GM10248 (cell line): ENCODE measurements at regions not wholly inside any gene's neighbourhood (a gene's known extent, or its start where the extent isn't known, plus 50 kb on each side); places are given as distances from the start of the nearest gene placed in this dataset.

Experiments
- CTCF ChIA-PET: fragments of 300-600 bp; sonication (Branson Sonifier 250); formaldehyde crosslinking; extraction: SDS; loops from one replicate; lab custom pipeline; 2021; ENCODE audit warnings: antibody characterized with exemption; lab: Yijun Ruan, JAX
- POLR2A ChIA-PET: fragments of 350-650 bp; sonication (Branson Sonifier 250); formaldehyde crosslinking; extraction: SDS; loops from one replicate; lab custom pipeline; 2020; ENCODE audit warnings: antibody characterized with exemption; lab: Yijun Ruan, JAX
- DNase-seq: peaks from one replicate; pipeline ENCODE4 v3.0.0; 2012; ENCODE audit errors: extremely low spot score
- CTCF ChIP-seq: IDR thresholded peaks from 2 replicates; pipeline ENCODE4 v1.5.1; 2012; ENCODE audit warnings: mild to moderate bottlenecking, low read depth; ENCODE audit errors: extremely low read depth, missing control alignments, control extremely low read depth

- ChIA-PET CTCF (no interaction called here), POLR2A (no interaction called here)
- no peak for DNase-seq
- TF ChIP-seq CTCF: no peak
These were observed 192.9 kb downstream of the BCHE start for GRCh38 chr3:165644331-165644730.

DNA sequence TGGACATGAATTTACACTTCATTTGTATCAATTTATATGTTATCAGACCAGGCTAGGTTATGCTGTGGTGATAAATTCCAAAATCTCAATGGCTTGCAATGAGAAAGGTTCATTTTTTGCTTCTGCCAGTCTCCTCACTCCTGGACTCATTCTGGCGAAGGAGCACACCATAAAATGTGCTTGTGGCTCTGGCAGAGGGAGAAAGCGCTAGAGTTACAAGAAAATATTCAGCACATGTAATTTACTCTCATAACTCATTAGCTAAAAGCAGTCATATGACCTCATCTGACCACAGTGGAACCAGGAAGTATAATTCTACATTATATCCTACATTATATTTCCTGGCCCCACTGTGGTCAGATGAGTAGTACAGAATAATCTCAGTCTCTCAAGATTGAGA, 193.8 kb downstream of the BCHE start:
- DNase-seq: no peak
- POLR2A ChIA-PET: no interaction called here
- no peak for TF ChIP-seq CTCF
- CTCF ChIA-PET: no interaction called here

- ChIA-PET CTCF (no interaction called here), POLR2A (no interaction called here)
- no peak for DNase-seq
- no peak for TF ChIP-seq CTCF
These were observed 194.3 kb downstream of the BCHE start for GRCh38 chr3:165642761-165643420.

GRCh38 chr3:165641569-165642310, 195.5 kb downstream of the BCHE start:
- POLR2A ChIA-PET: no interaction called here
- CTCF ChIA-PET: no interaction called here
- DNase-seq: no peak
- TF ChIP-seq CTCF: no peak

GRCh38 chr3:165640970-165641369, 196.3 kb downstream of the BCHE start:
- POLR2A ChIA-PET: no interaction called here
- DNase-seq: no peak
- CTCF ChIA-PET: no interaction called here
- TF ChIP-seq CTCF: no peak

DNA sequence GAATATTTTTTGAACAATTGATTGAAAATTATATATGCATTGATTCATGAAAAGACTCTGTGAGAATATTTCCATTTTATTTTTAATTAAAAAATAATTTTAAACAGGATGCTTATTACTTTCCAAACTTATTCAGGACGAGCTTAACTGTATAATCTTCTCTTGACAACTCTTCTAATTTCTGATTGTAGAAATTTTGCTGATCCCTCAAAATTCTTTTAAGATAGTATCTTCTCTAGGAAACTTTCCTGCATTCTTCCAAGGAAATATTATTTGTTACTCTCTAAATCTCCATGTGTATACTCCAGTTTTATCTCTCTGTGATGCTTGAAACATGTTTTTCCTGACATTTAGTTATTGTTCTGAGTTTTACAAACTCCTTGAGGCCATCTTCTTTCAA, 197.2 kb downstream of the BCHE start:
- TF ChIP-seq CTCF: no peak
- ChIA-PET POLR2A (no interaction called here), CTCF (no interaction called here)
- DNase-seq: no peak
